CD4-positive, alpha-beta T cell (primary cell): ENCODE measurements at regions not wholly inside any gene's neighbourhood (a gene's known extent, or its start where the extent isn't known, plus 50 kb on each side); places are given as distances from the start of the nearest gene placed in this dataset.

Experiments used
- ATAC-seq: fragments of 200-7000 bp; cut with Tn5 transposase; one replicate; pipeline ENCODE4 v1.10.0; 2022; ENCODE audit warnings: mild to moderate bottlenecking; ENCODE audit not compliant: poor library complexity
- CTCF ChIA-PET: fragments of 350-600 bp; sonication (Branson Sonifier 250); formaldehyde crosslinking; loops from one replicate; lab custom pipeline; 2021; ENCODE audit warnings: antibody characterized with exemption, inconsistent platforms; lab: Charles Lee
- POLR2A ChIA-PET: fragments of 350-600 bp; sonication (Branson Sonifier 250); formaldehyde crosslinking; loops from one replicate; lab custom pipeline; 2021; ENCODE audit warnings: antibody characterized with exemption, inconsistent platforms; lab: Charles Lee
- DNase-seq, 14 experiments: peaks; one replicate each; pipeline ENCODE4 v3.0.0-alpha.2; 2013 to 2020; ENCODE audit warnings: mixed read lengths in 2 of 14
- H3K27ac ChIP-seq, 2 donors: one replicate each; pipeline versions ENCODE4 v1.5.1 to v1.7.0; 2013; ENCODE audit warnings: low read length in 2 of 2, low read depth in 1 of 2, mild to moderate bottlenecking in 1 of 2
- H3K27me3 ChIP-seq, 2 experiments: 1 replicate in 1 of 2; 2 replicates in 1 of 2; pipeline versions ENCODE4 v1.6.1 to v1.7.0; 2013; ENCODE audit warnings: low read length in 2 of 2, control low read depth in 1 of 2, mild to moderate bottlenecking in 1 of 2, moderate library complexity in 1 of 2; ENCODE audit not compliant: insufficient read depth in 2 of 2, control insufficient read depth in 1 of 2
- H3K36me3 ChIP-seq: one replicate; pipeline ENCODE4 v1.6.1; 2013; ENCODE audit warnings: low read length, control low read depth; ENCODE audit not compliant: insufficient read depth
- H3K4me1 ChIP-seq: one replicate; pipeline ENCODE4 v1.6.1; 2013; ENCODE audit warnings: low read length, control low read depth; ENCODE audit not compliant: insufficient read depth
- H3K4me3 ChIP-seq: one replicate; pipeline ENCODE4 v1.5.1; 2013; ENCODE audit warnings: mild to moderate bottlenecking, low read length, moderate library complexity
- H3K9me3 ChIP-seq, 2 experiments: 1 replicate in 1 of 2; 2 replicates in 1 of 2; pipeline versions ENCODE4 v1.6.1 to v1.7.0; 2013; ENCODE audit warnings: low read length in 2 of 2, mild to moderate bottlenecking in 2 of 2, control low read depth in 1 of 2, moderate library complexity in 1 of 2; ENCODE audit not compliant: control insufficient read depth in 1 of 2, insufficient read depth in 1 of 2
- H3K27ac Mint-ChIP-seq: one replicate; pipeline ENCODE4 v1.8.0; 2020; ENCODE audit warnings: mixed read lengths
- H3K27me3 Mint-ChIP-seq: one replicate; pipeline ENCODE4 v1.8.0; 2021; ENCODE audit warnings: mixed read lengths
- H3K36me3 Mint-ChIP-seq: one replicate; pipeline ENCODE4 v1.8.0; 2021; ENCODE audit warnings: low read depth, mixed read lengths
- H3K4me1 Mint-ChIP-seq: one replicate; pipeline ENCODE4 v1.8.0; 2021; ENCODE audit warnings: low read depth, mixed read lengths
- H3K4me3 Mint-ChIP-seq: one replicate; pipeline ENCODE4 v1.8.0; 2020; ENCODE audit warnings: mild to moderate bottlenecking, mixed read lengths
- H3K9me3 Mint-ChIP-seq: one replicate; pipeline ENCODE4 v1.8.0; 2020; ENCODE audit warnings: mixed read lengths
- intact Hi-C, 2 experiments: fragments of 100-400 bp; cut with DNase I in 1 of 2; cut with micrococcal nuclease in 1 of 2; formaldehyde crosslinking; loops; one replicate each; pipeline versions ENCODE4 v1.15.1 to v1.9.0; 2023 to 2025; cut with DNase I, micrococcal nuclease
- TF ChIP-seq, protein P1 (sequence below): fragments of 200-600 bp; IDR thresholded peaks from one replicate; pipeline ENCODE4 v1.8.0; 2022; ENCODE audit warnings: antibody characterized with exemption, mild to moderate bottlenecking

DNA sequence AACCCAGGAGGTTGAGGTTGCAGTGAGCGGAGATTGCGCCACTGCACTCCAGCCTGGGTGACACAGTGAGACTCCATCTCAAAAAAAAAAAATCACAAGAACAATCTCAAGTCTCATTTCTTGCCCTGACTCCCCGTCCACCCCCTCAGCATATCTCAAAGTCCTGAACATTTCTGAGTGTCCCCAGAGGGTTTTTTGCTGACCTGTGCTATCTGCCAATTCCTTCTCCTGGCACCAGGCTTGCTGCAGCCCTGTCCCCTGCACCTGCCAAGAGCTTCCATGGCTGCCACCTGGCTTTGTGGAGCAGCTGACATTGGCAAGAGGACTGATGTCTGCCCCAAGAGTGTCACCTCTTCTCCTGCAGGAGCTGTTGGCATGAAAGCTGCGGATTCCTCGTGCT lies 54.9 kb upstream of the PTPRT start:
- Histone ChIP-seq H3K36me3 (no peaks in the 10 kb centered on the region), H3K27ac (no peak overlapping the region), H3K4me3 (no peak overlapping the region), H3K27me3 (no peaks in the 10 kb centered on the region), H3K9me3 (no peaks in the 10 kb centered on the region), H3K4me1 (no peaks in the 10 kb centered on the region)
- TF ChIP-seq, protein P1, sequence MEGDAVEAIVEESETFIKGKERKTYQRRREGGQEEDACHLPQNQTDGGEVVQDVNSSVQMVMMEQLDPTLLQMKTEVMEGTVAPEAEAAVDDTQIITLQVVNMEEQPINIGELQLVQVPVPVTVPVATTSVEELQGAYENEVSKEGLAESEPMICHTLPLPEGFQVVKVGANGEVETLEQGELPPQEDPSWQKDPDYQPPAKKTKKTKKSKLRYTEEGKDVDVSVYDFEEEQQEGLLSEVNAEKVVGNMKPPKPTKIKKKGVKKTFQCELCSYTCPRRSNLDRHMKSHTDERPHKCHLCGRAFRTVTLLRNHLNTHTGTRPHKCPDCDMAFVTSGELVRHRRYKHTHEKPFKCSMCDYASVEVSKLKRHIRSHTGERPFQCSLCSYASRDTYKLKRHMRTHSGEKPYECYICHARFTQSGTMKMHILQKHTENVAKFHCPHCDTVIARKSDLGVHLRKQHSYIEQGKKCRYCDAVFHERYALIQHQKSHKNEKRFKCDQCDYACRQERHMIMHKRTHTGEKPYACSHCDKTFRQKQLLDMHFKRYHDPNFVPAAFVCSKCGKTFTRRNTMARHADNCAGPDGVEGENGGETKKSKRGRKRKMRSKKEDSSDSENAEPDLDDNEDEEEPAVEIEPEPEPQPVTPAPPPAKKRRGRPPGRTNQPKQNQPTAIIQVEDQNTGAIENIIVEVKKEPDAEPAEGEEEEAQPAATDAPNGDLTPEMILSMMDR: no peak
- Mint-ChIP-seq H3K4me1 (no peaks in the 10 kb centered on the region), H3K4me3 (no peak overlapping the region), H3K27me3 (peaks cover 32% of the 10 kb centered on the region), H3K9me3 (no peaks in the 10 kb centered on the region), H3K27ac (no peak overlapping the region), H3K36me3 (no peaks in the 10 kb centered on the region)
- CTCF ChIA-PET: no interaction called here
- DNase-seq (no peak), ATAC-seq (no peak)
- POLR2A ChIA-PET: no interaction called here
- intact Hi-C loops: no loop called here

DNA sequence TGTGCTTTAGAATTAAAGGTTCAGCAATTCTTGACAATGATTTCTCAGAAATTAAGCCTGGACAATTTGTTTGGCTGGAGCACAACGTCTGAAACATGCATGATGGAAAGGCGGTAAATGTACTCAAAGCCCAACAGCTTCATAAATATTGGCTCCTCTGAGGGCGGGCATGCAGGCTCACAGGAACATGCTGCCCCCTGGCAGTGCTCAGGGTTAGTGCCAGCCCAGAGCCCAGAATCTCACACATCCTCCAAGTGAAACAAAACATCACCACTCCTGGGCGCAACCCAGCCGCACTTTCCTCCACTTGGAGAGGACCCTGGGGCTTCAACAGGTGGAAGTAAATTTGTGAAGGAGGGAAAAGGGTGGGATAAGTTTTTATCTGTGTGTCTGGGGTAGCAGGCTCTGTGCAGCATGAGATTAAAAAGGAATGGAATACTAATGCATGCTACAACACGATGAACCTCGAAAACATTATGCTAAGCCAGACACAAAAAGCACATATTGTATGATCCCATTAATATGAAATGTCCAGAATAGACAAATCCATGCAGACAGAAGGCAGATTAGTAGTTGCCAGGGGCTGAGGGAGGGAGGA lies 54.1 kb upstream of the PTPRT start:
- H3K27ac ChIP-seq: no peak overlapping the region
- no peaks in the 10 kb centered on the region for H3K36me3 Mint-ChIP-seq
- H3K9me3 ChIP-seq: peaks cover 0 to 8% of the 10 kb centered on the region in 2 experiments
- peaks cover 0 to 2% of the 10 kb centered on the region in 2 experiments for H3K27me3 ChIP-seq
- peaks cover 6% of the 10 kb centered on the region for H3K9me3 Mint-ChIP-seq
- TF ChIP-seq, protein P1: no peak
- H3K4me3 ChIP-seq: no peak overlapping the region
- DNase-seq: no peak
- H3K27ac Mint-ChIP-seq: no peak overlapping the region
- CTCF ChIA-PET: no interaction called here
- POLR2A ChIA-PET: no interaction called here
- no peaks in the 10 kb centered on the region for H3K4me1 Mint-ChIP-seq
- H3K4me1 ChIP-seq: no peaks in the 10 kb centered on the region
- no peak for ATAC-seq
- no peak overlapping the region for H3K4me3 Mint-ChIP-seq
- intact Hi-C loops: no loop called here
- H3K27me3 Mint-ChIP-seq: peaks cover 38% of the 10 kb centered on the region
- no peaks in the 10 kb centered on the region for H3K36me3 ChIP-seq

- Mint-ChIP-seq H3K4me3 (no peak overlapping the region), H3K27me3 (peaks cover 33% of the 10 kb centered on the region), H3K4me1 (no peaks in the 10 kb centered on the region), H3K27ac (no peak overlapping the region), H3K9me3 (peaks cover 6% of the 10 kb centered on the region), H3K36me3 (no peaks in the 10 kb centered on the region)
- intact Hi-C loops: no loop called here
- H3K9me3 ChIP-seq: peaks cover 0 to 9% of the 10 kb centered on the region in 2 experiments
- ATAC-seq (no peak), DNase-seq (no peak)
- ChIA-PET CTCF (no interaction called here), POLR2A (no interaction called here)
- no peaks in the 10 kb centered on the region for H3K4me1 ChIP-seq
- H3K4me3 ChIP-seq: no peak overlapping the region
- no peaks in the 10 kb centered on the region for H3K36me3 ChIP-seq
- H3K27ac ChIP-seq: no peak overlapping the region
- H3K27me3 ChIP-seq: peaks cover 2 to 3% of the 10 kb centered on the region in 2 experiments
- TF ChIP-seq, protein P1: no peak
These were observed 51.5 kb upstream of the PTPRT start for GRCh38 chr20:43241057-43241702.
